ENCODE measurements at regions not wholly inside any gene's neighbourhood (a gene's known extent, or its start where the extent isn't known, plus 50 kb on each side); places are given as distances from the start of the nearest gene placed in this dataset.

DNA sequence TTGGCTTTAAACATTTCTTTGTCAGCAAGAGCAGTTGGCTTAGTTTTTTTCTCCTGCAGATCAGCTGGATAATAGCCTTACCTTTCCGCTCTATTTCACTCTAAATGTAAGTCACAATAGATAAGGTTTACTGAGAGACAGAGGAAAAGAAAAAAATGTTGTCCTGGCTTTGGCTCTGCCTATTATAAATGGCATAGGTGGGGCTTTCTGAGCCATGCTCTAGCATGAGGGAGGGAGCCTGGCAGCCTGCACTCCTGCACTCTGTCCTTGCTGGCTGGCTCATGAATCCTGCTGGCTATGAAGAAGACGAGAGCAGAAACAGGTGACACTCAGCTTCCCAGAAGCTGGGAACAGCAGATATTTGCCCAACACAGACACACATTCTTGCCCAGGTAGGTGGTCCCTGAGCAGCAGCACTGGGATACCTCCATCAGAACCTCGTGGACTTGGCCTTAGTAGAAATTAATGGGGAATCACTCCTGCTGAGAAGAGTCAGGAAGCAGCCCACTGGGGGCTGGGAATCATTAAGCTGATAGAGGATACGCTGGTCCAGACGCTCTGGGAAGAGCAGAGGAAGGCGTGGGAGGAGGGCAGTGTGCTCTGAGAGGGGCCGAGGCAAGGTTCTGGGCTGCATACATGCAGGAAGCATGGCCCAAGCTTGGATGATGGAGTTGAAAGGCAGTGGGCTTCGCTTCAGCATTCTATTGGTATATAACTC, 514.4 kb upstream of the HS6ST1 start:
- Mint-ChIP-seq H3K27me3 (peaks cover under 1% of the 10 kb centered on the region), H3K36me3 (no peaks in the 10 kb centered on the region), H3K4me3 (no peak overlapping the region), H3K27ac (no peak overlapping the region), H3K4me1 (ENCODE audit: low read depth) (no peaks in the 10 kb centered on the region), H3K9me3 (no peaks in the 10 kb centered on the region)
- intact Hi-C loops (cut with micrococcal nuclease): no loop called here
- ChIA-PET CTCF (no interaction called here), POLR2A (no interaction called here)
- DNase-seq: no peak

DNA sequence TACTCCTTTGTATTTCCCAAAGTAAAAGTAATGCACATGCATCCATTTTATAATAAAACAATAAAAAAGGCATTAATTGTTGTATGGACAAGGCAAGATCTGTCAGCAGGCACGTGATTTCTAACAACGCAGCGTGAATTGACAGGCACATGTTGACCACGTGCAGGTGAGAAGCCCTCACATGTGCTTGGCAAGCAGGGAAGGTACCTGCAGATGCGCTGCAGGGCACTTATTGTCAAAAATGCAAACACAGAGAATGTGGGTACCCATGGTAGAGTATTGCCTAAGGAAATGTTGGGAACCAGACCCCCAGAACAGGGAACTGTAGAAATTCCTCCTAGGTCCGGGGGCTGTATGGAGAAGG, 515.0 kb upstream of the HS6ST1 start:
- ChIA-PET CTCF (no interaction called here), POLR2A (no interaction called here)
- H3K9me3 Mint-ChIP-seq: no peaks in the 10 kb centered on the region
- H3K4me1 Mint-ChIP-seq (ENCODE audit: low read depth): no peaks in the 10 kb centered on the region
- H3K27me3 Mint-ChIP-seq: peaks cover 2% of the 10 kb centered on the region
- H3K4me3 Mint-ChIP-seq: no peak overlapping the region
- H3K36me3 Mint-ChIP-seq: no peaks in the 10 kb centered on the region
- intact Hi-C loops (cut with micrococcal nuclease): no loop called here
- H3K27ac Mint-ChIP-seq: no peak overlapping the region
- DNase-seq: no peak

DNA sequence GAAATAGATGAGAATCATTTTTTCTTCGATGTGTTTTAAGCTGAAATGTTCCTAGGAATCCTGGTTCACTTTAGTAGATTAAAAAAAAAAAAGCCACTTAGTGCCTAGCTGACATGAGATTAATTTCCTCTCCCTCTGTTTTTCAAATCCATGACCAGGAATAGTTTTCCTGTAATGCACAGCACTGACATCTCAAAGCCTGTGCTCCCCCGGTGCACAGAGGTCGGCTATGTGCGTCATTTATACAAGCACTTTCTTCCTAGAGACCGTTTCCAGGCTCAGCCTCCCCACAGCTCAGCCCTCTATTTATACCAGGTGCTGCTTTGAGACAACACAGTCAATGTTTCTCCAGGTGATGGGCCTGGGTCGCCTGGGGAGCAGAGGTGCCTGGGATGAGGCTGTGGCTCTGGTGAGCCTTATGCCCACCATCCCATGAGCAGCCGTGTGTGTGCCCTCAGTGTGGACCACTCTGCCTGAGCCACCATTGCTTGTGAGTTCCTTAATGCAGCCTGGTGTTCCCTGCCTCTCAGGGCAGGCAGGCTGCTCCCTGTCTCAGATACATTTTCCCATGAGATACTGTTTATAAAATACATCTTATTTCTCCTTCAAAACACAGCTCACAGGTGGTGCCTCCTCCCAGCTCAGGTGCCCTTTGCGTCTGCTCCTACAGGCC, 515.7 kb upstream of the HS6ST1 start:
- CTCF ChIA-PET: no interaction called here
- Mint-ChIP-seq H3K4me3 (no peak overlapping the region), H3K9me3 (no peaks in the 10 kb centered on the region), H3K4me1 (ENCODE audit: low read depth) (no peaks in the 10 kb centered on the region), H3K27ac (no peak overlapping the region), H3K36me3 (no peaks in the 10 kb centered on the region), H3K27me3 (peaks cover 2% of the 10 kb centered on the region)
- POLR2A ChIA-PET: no interaction called here
- no peak for DNase-seq
- intact Hi-C loops (cut with micrococcal nuclease): no loop called here

DNA sequence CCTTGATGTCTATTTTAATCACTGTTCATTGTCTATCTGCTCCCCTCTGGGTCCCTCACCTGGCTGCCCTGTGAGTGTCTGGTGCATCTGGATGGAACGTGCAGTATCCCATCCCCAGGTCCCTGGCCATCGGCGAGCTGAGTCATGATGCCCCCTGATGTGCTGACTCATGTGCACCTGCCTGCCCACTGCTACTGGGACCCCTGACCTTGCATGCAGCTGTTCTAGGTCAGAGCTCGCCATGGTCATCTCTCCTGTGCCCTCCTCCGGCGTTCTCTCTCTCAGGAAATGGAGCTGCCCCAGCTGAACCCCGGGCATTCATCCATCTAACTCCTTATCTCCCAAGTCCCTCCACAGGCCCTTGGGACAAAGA, 516.2 kb upstream of the HS6ST1 start:
- intact Hi-C loops (cut with micrococcal nuclease): no loop called here
- Mint-ChIP-seq H3K27me3 (peaks cover 2% of the 10 kb centered on the region), H3K9me3 (no peaks in the 10 kb centered on the region), H3K36me3 (no peaks in the 10 kb centered on the region), H3K4me3 (no peak overlapping the region), H3K27ac (no peak overlapping the region), H3K4me1 (ENCODE audit: low read depth) (no peaks in the 10 kb centered on the region)
- CTCF ChIA-PET: no interaction called here
- POLR2A ChIA-PET: no interaction called here
- DNase-seq: no peak

DNA sequence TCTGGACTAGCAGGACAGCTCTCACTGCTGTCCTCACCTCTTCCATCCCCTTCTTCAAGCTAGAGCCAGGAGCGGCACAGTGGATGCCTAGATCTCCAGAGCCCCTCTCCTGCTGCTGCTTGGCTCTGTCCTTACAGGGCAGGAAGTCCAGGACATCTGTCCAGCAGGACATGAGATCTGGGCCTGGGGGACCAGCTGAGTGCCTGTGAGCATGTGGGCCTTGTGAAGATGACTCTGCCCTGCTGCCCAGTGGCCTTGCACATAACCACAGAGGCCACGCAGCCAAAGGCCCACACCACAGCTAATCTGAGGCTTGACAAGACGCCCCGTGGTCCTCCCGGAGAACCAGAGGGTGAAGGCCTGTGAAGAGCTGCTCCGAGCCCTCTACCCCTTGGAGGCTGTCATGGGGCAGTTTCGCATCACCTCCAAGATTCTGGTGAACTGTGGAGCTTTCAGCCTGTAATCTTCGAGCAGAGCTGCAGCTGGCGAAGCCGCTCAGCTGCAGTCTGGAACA, 516.7 kb upstream of the HS6ST1 start:
- POLR2A ChIA-PET: no interaction called here

DNA sequence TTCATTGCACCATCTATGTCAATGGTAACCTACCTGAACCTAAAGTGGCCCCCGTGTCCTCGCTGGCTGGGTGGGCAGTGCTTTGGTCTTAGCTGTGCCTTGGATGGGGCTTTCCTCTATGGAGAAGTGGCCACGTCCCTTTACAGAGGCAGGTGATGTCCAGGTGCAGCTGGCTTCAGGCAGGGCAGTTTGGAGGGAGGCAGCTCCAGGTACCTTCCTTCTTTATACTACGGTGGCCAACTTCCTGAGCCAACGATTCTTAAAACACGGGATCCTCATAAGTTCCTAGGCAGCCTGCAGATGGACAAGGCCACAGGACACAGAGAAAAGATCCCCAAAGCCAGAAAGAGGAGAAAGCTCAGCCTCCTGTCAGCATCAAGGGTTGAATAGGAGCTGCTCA, 517.3 kb upstream of the HS6ST1 start:
- no peaks in the 10 kb centered on the region for H3K36me3 Mint-ChIP-seq
- CTCF ChIA-PET: no interaction called here

More for the DNA sequence above, 516.7 kb upstream of the HS6ST1 start:
- CTCF ChIA-PET: no interaction called here
- H3K4me1 Mint-ChIP-seq (ENCODE audit: low read depth): no peaks in the 10 kb centered on the region
- no peaks in the 10 kb centered on the region for H3K36me3 Mint-ChIP-seq
- H3K4me3 Mint-ChIP-seq: no peak overlapping the region
- H3K27me3 Mint-ChIP-seq: peaks cover 2% of the 10 kb centered on the region
- no peak for DNase-seq
- no peak overlapping the region for H3K27ac Mint-ChIP-seq
- H3K9me3 Mint-ChIP-seq: no peaks in the 10 kb centered on the region
- intact Hi-C loops (cut with micrococcal nuclease): no loop called here

DNA sequence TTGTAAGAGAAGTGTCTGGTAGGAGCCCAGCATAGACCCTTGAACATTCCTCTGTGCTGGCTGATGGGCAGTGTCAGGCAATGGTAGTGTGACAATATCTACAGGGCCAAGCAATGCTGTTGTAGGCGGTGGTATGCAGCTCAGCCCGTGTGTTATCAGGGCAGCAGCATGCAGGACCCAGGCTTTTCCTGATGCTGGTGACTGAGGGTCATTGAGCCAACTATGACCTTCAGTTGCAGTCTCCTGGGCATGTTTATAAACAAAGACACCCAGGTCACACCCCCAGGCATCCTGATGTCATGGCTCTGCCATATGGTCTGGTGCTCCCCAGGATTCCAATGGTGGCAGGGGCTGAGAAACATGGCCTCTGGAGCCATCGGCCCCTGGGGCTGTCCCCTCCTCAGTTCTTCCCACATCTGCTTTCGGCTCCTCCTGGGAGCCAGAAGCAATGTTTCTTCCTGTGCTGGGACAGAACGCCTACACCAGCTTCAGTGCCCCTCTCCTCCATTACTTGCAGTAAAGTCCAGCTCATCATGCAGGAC, 518.0 kb upstream of the HS6ST1 start:
- peaks cover 2% of the 10 kb centered on the region for H3K27me3 Mint-ChIP-seq
- intact Hi-C loops (cut with micrococcal nuclease): no loop called here
- no peaks in the 10 kb centered on the region for H3K4me1 Mint-ChIP-seq (ENCODE audit: low read depth)
- no peak for DNase-seq
- CTCF ChIA-PET: interaction anchor here (0.6 kb wide), 1 partner anchor 53 kb away, joined by 3 read pairs; no protein-coding TSS in a partner anchor
- POLR2A ChIA-PET: no interaction called here
- H3K36me3 Mint-ChIP-seq: no peaks in the 10 kb centered on the region
- H3K4me3 Mint-ChIP-seq: no peak overlapping the region
- no peaks in the 10 kb centered on the region for H3K9me3 Mint-ChIP-seq
- no peak overlapping the region for H3K27ac Mint-ChIP-seq

More for the DNA sequence above, 517.3 kb upstream of the HS6ST1 start:
- DNase-seq: no peak
- Mint-ChIP-seq H3K4me1 (ENCODE audit: low read depth) (no peaks in the 10 kb centered on the region), H3K4me3 (no peak overlapping the region), H3K27me3 (peaks cover 2% of the 10 kb centered on the region), H3K27ac (no peak overlapping the region), H3K9me3 (no peaks in the 10 kb centered on the region)
- intact Hi-C loops (cut with micrococcal nuclease): no loop called here
- POLR2A ChIA-PET: no interaction called here

DNA sequence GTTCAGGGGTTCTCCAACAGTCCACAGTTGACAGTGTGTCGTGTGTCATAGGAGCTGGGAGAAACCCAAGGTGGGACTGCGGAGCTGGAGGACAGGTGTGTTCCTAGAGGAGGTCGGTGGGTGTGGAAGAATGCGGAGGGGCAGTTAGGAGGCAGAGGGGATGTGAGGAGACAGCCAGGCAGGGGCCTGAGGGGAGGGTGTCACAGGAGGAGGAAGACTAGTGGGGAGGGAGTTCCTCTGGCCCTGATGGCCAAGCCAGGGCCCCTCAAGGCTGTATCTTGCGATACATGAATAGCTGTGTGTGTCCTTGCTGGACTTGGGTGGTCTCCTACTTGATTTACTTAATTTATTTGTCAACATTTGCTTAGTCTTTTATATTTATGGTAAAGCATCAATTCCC, 519.6 kb upstream of the HS6ST1 start:
- ChIA-PET POLR2A (no interaction called here), CTCF (no interaction called here)
- no peaks in the 10 kb centered on the region for H3K36me3 Mint-ChIP-seq
- H3K9me3 Mint-ChIP-seq: no peaks in the 10 kb centered on the region
- no peaks in the 10 kb centered on the region for H3K4me1 Mint-ChIP-seq (ENCODE audit: low read depth)
- H3K27me3 Mint-ChIP-seq: peaks cover 2% of the 10 kb centered on the region
- no peak for DNase-seq
- H3K27ac Mint-ChIP-seq: no peak overlapping the region
- intact Hi-C loops (cut with micrococcal nuclease): no loop called here
- H3K4me3 Mint-ChIP-seq: no peak overlapping the region

DNA sequence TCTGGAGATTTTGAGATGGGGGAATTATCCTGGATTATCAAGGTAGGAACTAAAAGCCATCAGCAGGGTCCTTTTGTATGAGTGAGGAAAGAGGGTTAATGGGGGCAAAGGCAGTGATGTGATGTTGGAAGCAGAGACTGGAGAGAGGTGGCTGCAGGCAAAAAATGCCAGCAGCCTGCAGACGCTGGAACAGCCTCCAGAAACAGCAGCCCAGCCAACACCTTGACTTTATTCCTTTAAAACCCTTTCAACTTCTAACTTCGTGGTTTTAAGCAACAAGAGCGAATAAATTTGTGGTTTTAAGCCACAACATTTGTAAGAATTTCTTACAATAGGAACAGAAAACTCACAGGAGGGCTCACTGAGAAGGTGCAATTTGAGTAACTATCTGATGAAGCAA, 523.1 kb upstream of the HS6ST1 start:
- no peaks in the 10 kb centered on the region for H3K36me3 Mint-ChIP-seq
- no peak overlapping the region for H3K27ac Mint-ChIP-seq
- H3K4me3 Mint-ChIP-seq: no peak overlapping the region

DNA sequence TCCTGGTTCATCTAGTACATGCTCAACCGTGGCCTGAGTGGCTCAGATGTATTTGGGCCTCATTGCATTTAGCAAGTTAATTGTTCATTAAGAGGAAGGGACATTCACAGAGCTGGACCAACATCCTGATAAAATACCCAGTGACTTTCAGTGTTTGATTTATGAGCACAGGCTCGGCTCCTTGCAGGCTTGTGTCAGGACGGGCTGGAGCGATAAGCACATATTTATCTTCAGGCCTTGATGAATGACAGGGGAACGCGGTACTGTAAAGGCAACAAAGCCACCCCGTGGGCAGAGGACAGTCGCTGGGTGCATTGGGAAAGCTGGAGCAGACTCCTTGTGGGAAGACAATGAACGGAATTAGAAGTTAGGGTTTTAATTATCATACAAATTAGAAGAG, 548.6 kb upstream of the HS6ST1 start:
- H3K36me3 Mint-ChIP-seq: no peaks in the 10 kb centered on the region
- CTCF ChIA-PET: no interaction called here
- POLR2A ChIA-PET: no interaction called here

More for the DNA sequence above, 523.1 kb upstream of the HS6ST1 start:
- ChIA-PET POLR2A (no interaction called here), CTCF (no interaction called here)
- Mint-ChIP-seq H3K4me1 (ENCODE audit: low read depth) (no peaks in the 10 kb centered on the region), H3K9me3 (no peaks in the 10 kb centered on the region), H3K27me3 (peaks cover 2% of the 10 kb centered on the region)
- intact Hi-C loops (cut with micrococcal nuclease): no loop called here
- DNase-seq: no peak

DNA sequence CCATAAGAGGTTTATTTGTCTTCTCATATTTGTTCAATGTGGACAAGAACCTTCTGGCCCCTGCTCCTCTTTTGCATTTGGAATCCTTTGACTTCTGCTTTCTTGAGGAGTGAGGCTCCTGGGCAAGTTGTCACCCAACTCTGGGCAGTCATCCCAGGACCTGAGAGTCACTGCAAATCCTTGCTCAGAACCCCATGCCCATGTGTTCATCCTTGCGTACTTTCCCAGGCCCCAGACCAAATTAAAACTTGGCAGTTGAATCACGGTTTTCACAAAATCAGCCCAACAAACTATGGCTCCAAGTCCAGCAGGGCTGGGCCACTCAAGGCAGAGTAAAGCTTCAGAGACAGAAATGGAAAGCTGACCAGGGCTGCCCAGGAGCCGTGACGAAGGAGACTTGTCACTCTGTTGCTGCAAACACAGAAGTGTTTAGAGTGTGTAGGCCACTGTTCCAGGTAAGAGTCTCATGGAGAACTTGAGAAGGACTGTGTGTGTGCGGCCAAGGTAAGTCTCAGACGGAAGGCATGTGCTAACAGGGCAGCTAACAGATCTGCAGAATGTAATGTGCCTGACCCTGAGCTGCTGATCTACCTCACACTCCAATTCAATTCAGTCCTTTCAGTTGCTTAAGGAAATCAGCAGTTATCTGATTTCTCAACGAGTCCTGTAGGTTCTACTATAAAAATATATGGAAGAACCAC, 549.4 kb upstream of the HS6ST1 start:
- POLR2A ChIA-PET: no interaction called here
- no peaks in the 10 kb centered on the region for H3K4me1 Mint-ChIP-seq (ENCODE audit: low read depth)
- H3K36me3 Mint-ChIP-seq: no peaks in the 10 kb centered on the region
- H3K4me3 Mint-ChIP-seq: no peak overlapping the region
- DNase-seq: no peak
- no peaks in the 10 kb centered on the region for H3K27me3 Mint-ChIP-seq
- H3K27ac Mint-ChIP-seq: no peak overlapping the region
- intact Hi-C loops (cut with micrococcal nuclease): no loop called here
- no peaks in the 10 kb centered on the region for H3K9me3 Mint-ChIP-seq
- CTCF ChIA-PET: no interaction called here

More for the DNA sequence above, 548.6 kb upstream of the HS6ST1 start:
- intact Hi-C loops (cut with micrococcal nuclease): no loop called here
- H3K9me3 Mint-ChIP-seq: no peaks in the 10 kb centered on the region
- no peak for DNase-seq
- H3K4me1 Mint-ChIP-seq (ENCODE audit: low read depth): no peaks in the 10 kb centered on the region
- no peak overlapping the region for H3K4me3 Mint-ChIP-seq
- H3K27ac Mint-ChIP-seq: no peak overlapping the region
- H3K27me3 Mint-ChIP-seq: no peaks in the 10 kb centered on the region

DNA sequence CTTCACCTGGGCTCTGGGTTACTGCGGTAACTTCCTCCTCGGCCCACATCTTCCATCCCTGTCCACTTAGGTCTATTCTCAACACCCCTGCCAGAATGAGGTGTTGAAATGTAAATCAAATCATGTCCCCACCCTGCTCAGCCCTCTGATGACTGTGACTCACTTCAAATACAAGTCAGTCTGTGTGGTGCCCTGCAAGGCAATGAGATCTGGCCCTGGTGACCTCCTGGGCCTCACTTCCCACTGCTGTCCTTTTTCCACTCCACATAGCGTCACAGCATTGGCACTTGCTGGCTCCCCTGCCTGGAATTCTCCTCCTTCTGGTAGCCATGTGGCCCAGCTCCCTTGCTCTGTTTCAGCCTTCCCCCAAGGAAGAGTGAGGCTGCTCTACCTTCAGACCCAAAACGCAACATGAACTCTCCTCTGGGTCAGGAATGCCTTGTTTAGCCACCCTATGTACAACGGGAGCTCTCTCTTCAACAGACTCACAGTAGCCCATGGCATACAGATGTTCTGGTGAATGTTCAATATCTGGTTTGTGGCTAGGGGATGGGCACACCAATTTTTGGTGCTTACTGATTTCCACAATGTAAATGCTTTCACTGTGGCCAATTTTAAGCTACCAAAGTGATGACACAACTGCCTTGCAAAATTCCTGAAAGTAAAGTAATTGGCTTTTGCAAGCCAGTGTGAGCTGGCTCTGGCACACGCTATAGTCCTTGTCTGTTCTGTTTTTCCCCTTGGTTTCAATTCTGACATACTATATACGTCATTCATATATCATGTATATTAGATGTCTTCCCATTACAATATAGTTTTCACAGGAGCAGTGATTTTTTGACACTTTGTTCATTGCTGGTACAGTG, 550.3 kb upstream of the HS6ST1 start:
- no peaks in the 10 kb centered on the region for H3K9me3 Mint-ChIP-seq
- H3K36me3 Mint-ChIP-seq: no peaks in the 10 kb centered on the region
- DNase-seq: no peak
- H3K4me1 Mint-ChIP-seq (ENCODE audit: low read depth): no peaks in the 10 kb centered on the region
- no peak overlapping the region for H3K27ac Mint-ChIP-seq
- no peaks in the 10 kb centered on the region for H3K27me3 Mint-ChIP-seq
- CTCF ChIA-PET: no interaction called here
- POLR2A ChIA-PET: no interaction called here
- H3K4me3 Mint-ChIP-seq: no peak overlapping the region
- intact Hi-C loops (cut with micrococcal nuclease): no loop called here

All from activated CD4-positive, alpha-beta memory T cell treated with anti-CD3 and anti-CD28 coated beads for 36 hours (primary cell).